ENCODE measurements at regions not wholly inside any gene's neighbourhood (a gene's known extent, or its start where the extent isn't known, plus 50 kb on each side); places are given as distances from the start of the nearest gene placed in this dataset.
"Not testable (repeated sequence)": the region's sequence is repeated elsewhere in the genome, so short reads cannot be mapped to it uniquely, and the experiment has no call there.

GRCh38 chr4:77510367-77510766 is 95.3 kb upstream of the CXCL13 start:
- DNase-seq: no peak

- no peak for DNase-seq
These were observed 80.1 kb upstream of the CXCL13 start for GRCh38 chr4:77525538-77525937.

- DNase-seq: not testable (repeated sequence)
These were observed 77.7 kb upstream of the CXCL13 start for GRCh38 chr4:77527900-77528299.

- DNase-seq: no peak
These were observed 67.5 kb upstream of the CXCL13 start for GRCh38 chr4:77538144-77538543.

GRCh38 chr4:77538574-77539157 is 67.0 kb upstream of the CXCL13 start:
- no peak for DNase-seq

Data from skin of body (tissue), 1 donor.